Bone marrow (tissue), 2 donors: ENCODE measurements at regions not wholly inside any gene's neighbourhood (a gene's known extent, or its start where the extent isn't known, plus 50 kb on each side); places are given as distances from the start of the nearest gene placed in this dataset.

Experiments used
- DNase-seq, 2 donors: peaks; one replicate each; lab custom pipeline; 2025; lab: John Stamatoyannopoulos, UW

DNA sequence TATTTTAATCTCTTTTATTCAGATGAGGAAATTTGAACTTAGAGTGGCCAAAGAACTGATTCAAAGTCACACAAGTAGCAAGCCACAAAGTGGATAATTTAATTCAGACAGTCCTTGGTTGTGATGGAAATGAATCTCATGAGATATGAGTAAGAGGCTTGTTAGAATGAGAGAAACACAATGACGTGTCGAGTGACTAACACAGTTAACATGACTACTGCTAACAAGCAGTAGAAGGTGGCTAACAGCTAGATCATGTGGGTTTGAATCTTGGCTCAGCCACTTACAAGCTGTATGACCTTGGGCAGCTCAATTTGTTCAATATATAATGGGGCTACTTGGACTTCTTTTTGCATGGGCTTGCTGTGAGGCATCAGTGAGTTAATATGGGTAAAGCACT is 104.5 kb upstream of the LMO4 start:
- DNase-seq = no peak

- DNase-seq = no peak
These were observed 103.5 kb upstream of the LMO4 start for GRCh38 chr1:87225171-87225570.

DNA sequence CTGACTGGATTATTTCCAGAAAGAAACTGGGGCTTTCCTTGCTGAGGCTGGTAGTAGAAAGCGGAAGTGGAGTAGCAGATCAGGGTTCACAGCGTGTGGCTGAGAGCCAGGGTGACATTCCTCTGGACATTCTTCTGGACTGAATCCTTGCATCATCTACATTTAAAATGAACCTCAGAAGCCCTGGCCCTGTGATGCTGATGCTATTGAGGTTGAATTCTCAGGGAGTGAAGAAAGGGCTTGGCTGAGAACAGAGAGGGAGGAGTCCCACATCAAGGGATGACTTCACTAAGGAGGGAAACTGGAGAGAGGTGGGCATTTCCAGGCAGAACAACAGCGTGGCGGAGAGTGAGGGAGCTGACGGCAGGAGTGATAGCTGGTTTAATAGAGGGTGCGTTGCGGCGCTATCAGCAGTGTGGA is 102.3 kb upstream of the LMO4 start:
- peak in 1 of 2 donors; percentile 6 for DNase-seq

GRCh38 chr1:87227651-87228050 is 101.0 kb upstream of the LMO4 start:
- no peak for DNase-seq

DNA sequence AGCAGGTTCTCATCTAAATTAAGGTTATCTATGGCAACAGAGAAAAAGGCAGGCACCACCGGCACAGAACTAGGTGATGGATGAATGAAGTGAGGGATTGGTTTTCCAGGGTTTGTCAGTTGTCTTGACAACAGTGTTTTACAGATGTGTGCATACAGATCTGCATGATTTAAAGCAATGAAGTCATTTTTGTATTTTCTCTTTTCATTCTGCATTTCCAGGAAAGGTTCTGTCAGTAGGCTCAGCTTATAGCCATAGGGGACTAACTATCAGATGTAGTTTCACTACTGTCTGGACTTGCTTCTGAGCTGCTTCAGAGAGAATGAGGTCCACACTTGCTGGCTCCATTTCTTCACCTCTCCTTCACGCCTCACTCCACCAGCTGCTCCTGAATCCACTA is 98.2 kb upstream of the LMO4 start:
- DNase-seq = no peak

DNA sequence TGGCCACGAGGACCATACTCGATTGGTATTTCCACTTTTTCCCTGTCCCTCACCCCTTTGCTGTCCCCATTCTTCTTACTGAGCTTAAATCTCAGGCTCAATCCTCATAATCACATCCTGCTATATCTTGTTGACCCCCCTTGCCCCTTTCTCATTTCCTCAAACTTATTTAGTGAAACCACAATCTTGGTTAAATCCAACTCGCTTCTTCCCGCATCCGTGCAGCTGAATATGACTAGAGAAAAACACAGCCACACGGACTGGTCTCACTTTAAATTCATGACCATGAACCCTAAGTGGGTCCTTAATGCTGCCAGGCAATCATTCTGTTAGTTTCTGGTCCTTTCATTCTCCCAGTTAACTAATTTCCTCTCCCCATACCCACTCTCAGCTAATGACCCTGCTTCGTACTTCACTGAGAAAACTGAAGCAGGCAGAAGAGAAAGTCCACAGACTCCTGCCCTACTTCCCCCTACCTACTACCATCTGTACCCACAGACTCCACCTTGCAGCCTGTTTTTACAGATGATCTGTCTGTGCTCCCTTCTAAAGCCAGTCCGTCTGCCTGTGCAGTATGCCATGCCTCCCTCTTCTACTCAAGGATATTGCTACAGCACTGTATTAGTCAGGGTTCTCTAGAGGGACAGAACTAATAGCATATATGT is 96.8 kb upstream of the LMO4 start:
- DNase-seq = no peak

- no peak for DNase-seq
These were observed 92.1 kb upstream of the LMO4 start for GRCh38 chr1:87236585-87236984.

GRCh38 chr1:87239997-87240605 is 88.6 kb upstream of the LMO4 start:
- no peak for DNase-seq

DNA sequence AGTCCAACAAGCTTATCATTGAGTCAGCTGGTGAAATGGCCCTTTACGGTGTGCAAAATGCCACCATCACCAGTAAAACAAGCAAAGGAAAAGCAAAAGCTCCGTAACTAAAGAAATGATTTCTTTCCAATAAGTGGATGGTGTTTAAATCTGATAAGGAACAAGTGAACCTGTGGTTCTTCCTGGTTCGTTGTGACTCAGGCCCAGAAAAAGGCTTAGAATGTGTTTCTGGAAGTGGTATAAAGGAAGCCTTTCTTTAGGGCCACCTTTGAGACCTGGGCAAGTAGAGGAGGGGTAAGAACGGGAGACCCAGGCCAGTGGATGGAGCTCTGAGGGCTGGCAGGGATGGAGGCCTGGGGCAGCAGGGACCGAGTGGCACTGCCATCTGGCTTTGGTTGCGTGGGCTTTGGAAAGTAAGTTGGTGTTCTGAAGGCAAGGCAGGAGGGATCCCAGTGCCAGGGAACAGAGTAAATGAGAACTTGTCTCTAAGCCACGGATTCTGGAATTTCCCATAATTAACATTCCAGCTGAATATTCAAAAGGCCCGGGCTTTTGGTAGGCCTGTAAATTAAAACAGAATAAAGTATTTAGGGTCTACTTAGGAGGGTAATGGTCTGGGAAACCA is 87.9 kb upstream of the LMO4 start:
- DNase-seq = no peak

DNA sequence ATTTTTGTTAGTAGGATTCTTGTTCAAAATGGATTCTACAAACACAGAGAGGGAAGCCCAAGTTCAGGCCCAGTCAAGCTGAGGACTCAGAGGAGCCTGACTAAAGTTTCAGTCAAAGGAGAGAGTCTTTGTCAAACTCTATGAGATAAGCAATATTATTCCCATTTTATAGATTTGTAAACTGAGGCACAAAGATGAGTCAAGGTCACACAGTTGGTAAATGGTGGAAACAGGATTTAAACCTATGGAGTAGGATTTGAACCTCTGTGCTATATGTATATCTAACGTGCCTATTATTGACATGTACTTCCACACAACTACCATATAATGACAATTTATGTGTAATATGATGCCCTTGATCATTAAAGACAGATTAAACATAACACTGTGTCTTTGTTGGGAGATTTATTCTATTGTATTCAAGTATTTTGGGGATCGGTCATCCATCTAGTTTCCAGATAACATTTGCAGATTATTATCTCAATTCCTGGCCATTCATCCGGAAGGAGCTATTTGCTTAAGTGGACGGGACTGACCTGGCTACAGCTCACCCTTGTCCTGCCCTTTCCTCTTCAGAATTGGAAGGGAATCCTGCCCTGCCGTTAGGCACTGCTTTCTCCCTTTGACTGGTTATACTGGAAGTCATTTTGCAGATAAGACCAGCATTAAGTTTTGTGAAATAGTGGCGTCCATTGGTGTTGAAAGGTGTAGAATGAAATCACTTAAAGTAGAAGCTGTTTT is 86.1 kb upstream of the LMO4 start:
- no peak for DNase-seq

DNA sequence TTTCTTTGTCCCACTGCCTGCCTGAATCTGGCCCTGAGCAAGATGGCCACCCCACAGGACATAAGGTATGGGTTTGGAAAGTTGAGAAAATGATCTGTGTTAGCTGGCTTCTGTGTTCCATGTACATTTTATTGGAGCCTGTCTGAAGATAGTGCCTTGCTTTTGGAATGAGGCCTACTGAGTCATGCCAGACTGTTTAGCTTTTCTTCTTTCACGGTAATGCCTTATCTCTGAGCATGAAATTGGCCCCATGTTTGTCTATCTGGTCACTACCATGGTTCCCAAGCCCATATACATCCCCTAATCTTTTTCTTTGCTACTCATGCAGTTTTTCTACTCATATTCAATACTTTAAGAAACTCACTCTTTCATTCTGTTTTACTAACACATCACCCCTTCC is 85.1 kb upstream of the LMO4 start:
- no peak for DNase-seq

DNA sequence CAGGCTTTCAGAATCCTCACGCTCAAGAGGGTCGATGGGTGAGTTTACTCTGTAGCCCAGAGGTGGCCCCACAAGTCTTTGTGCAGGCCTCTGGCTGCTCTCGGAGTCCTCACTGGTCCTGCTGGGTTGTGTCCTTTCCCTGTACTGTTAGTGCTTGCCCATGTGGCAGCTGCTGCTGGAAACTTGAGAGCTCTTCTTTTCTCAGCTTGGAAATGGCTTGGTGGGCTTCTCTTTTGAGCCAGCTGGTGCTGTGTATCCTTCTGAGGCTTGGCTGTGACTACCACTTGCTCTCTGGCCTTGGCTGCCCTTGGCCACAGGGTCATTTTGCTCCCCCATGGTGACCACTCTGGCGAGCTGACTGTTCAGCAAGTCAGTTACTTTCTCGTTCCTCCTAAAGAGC is 82.2 kb upstream of the LMO4 start:
- DNase-seq = no peak

DNA sequence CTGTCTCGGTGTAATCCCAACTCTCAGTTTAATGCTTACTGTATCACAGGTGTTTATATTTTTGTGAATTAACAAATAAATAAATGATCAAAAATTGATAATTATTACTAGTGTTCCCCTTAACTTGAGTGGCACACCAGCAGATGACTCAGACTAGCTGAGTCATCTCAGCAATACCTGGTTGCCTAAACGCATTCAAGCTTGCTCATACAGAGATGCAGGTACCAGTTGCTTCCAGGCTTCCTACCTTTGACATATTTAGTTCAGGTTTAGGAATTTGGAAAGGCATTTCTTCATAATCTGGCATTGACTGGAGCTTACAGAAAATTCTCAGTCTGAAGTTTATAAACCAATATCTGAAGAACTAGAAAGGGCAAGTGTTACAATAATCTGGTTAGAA is 78.9 kb upstream of the LMO4 start:
- DNase-seq = no peak

DNA sequence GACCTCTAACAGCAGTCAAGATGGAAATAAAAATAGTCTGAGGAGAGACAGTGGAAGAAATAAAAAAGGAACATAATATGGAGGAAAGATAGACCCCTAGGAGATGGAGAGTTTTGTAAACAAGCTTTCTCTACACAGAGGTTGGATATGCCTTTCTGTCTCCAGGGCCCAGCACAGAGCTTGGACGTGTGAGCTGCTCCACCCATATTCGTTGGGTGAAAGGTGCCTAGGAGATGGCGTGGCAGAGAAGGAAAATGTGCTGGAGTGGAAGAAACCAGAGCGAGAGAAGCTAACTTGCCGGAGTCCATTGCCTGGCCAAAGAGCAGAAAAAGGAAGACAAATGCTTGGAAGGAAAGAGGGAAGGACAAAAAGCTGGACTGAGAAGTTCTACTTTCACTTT is 78.3 kb upstream of the LMO4 start:
- DNase-seq = no peak

GRCh38 chr1:87252406-87252805 is 76.3 kb upstream of the LMO4 start:
- DNase-seq = no peak

GRCh38 chr1:87262688-87263087 is 66.0 kb upstream of the LMO4 start:
- no peak for DNase-seq

GRCh38 chr1:87263281-87263680 is 65.4 kb upstream of the LMO4 start:
- DNase-seq = no peak

DNA sequence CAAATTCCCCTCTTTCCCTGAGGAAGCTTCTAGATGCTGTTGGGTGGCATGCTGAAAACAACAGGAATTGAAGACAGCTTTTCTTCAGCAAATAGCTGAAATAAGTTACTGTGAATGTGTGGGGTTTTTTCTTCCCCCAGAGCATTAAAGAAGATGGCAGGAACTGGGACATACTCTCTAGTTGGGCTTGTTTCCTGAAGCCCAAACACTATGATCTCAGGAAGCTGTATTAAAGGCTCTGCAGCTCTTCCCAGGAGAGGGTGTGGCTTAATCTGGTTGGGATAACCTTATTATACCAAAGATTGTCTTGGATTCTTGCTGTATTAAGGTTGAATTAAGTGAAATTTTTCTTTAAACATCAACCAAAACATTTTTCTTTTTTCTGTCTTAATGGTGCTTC is 64.9 kb upstream of the LMO4 start:
- no peak for DNase-seq

DNA sequence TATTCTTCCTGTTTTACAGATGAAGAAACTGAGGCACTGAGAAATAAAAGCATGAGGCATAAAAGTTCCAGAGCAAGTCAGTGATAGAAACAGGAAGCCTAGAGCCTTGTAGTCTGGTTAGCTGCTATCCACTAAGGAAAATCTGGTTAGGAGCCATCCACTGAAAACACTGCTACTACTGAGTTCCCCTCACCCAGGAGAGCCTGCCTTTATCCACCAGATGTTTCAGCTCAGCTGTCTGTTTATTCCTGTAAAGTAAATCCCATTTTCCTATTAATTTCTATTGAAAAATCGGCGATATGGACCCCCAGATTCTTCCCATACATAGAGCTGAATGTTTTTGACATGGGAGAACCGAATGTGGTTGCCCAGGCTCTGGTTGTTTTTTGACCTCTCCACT is 63.7 kb upstream of the LMO4 start:
- DNase-seq = no peak

- no peak for DNase-seq
These were observed 62.9 kb upstream of the LMO4 start for GRCh38 chr1:87265786-87266185.

- no peak for DNase-seq
These were observed 60.6 kb upstream of the LMO4 start for GRCh38 chr1:87268111-87268510.

DNA sequence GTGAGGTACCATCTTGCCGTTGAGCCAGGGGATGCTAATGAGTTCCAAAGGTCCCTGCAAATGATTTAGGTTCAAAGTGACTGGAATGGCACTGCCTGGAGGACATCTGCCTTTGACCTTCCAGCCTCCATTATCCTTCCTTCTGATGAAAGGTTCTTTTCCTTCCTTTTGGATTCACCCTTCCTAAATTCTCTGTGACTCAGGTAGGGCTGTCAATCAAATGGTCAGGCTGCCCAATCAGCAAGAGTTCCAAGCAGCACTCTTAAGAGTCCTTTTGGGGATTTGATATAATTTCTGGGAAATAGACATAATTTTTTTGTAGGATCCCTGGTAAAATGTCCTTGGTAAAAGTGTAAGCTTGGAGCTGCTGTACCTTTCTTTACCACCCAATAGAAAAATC is 58.8 kb upstream of the LMO4 start:
- DNase-seq = no peak

- no peak for DNase-seq
These were observed 55.4 kb upstream of the LMO4 start for GRCh38 chr1:87273291-87273690.
